ENCODE measurements at regions not wholly inside any gene's neighbourhood (a gene's known extent, or its start where the extent isn't known, plus 50 kb on each side); places are given as distances from the start of the nearest gene placed in this dataset.
A peak's percentile ranks its signal among the peaks of the same experiment; 100 is the strongest.

GRCh38 chr20:63101781-63102720 is 95.3 kb upstream of the BHLHE23 start (continued):
- peak; percentile 10 for TF ChIP-seq TAF15 (IDR thresholded peaks at IDR 0.05; ENCODE audit: low read depth, low read length, poor library complexity, severe bottlenecking)
- peak; percentile 51; the same call in 1 of the 2 replicates for TF ChIP-seq ZNF564 (CRISPR knock-in tag; IDR thresholded peaks at IDR 0.05)
- TF ChIP-seq, protein P1, sequence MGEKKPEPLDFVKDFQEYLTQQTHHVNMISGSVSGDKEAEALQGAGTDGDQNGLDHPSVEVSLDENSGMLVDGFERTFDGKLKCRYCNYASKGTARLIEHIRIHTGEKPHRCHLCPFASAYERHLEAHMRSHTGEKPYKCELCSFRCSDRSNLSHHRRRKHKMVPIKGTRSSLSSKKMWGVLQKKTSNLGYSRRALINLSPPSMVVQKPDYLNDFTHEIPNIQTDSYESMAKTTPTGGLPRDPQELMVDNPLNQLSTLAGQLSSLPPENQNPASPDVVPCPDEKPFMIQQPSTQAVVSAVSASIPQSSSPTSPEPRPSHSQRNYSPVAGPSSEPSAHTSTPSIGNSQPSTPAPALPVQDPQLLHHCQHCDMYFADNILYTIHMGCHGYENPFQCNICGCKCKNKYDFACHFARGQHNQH (CRISPR knock-in tag; IDR thresholded peaks at IDR 0.05): peak; percentile 20; the same call in 1 of the 2 replicates

GRCh38 chr20:63100926-63101699 is 94.3 kb upstream of the BHLHE23 start:
- no peaks in the 10 kb centered on the region for H3K36me3 ChIP-seq (replicated peaks in 1 of 2; ENCODE audit: control insufficient read depth in 1 of 2, insufficient read depth in 2 of 2, low read length in 2 of 2)
- BruUV-seq (replicated peaks): no TSS peak
- H3K79me2 ChIP-seq (ENCODE audit: insufficient read depth, low read length): no peaks in the 10 kb centered on the region
- in situ Hi-C loops (cut with HindIII; ENCODE audit: extremely low pct_ligation_motif_present, low pct_unique_long_range_greater_than_20kb) (no loop called here), intact Hi-C loops (cut with micrococcal nuclease; ENCODE audit: unreplicated experiment) (no loop called here)
- ChIA-PET CTCF (ENCODE audit: low intra/inter-chr PET ratio, low total read pairs) (no interaction called here), POLR2A (no interaction called here)
- ATAC-seq (peak; percentile 9; the same call in 2 of the 3 replicates), DNase-seq (ENCODE audit: low spot score) (no peak), FAIRE-seq (no peak)
- no peak overlapping the region for H2AFZ ChIP-seq (ENCODE audit: low read length)
- no peak overlapping the region for H3K4me2 ChIP-seq (ENCODE audit: low read depth, low read length)
- H3K9ac ChIP-seq (ENCODE audit: insufficient read depth, low read depth, low read length): no peak overlapping the region
- TF ChIP-seq ETV5 (CRISPR knock-in tag; IDR thresholded peaks at IDR 0.05; ENCODE audit: borderline replicate concordance) (no peak), GLI4 (CRISPR knock-in tag; IDR thresholded peaks at IDR 0.05; ENCODE audit: borderline replicate concordance) (no peak), PCBP1 (IDR thresholded peaks at IDR 0.05; ENCODE audit: borderline replicate concordance, low read depth, low read length) (0 out of 2 replicates have a peak, but pooled peaks have one; percentile 48), SRSF1 (optimal IDR thresholded peaks at IDR 0.05; ENCODE audit: low read depth, low read length) (peak; percentile 27), PCBP2 (optimal IDR thresholded peaks at IDR 0.05; ENCODE audit: low read depth, low read length, poor library complexity, severe bottlenecking) (peak; percentile 68), HNRNPK (IDR thresholded peaks at IDR 0.05; ENCODE audit: low read depth, low read length, poor library complexity, severe bottlenecking) (peak; percentile 99)
- no peak overlapping the region for H3K4me3 ChIP-seq (replicated peaks in 1 of 3; ENCODE audit: insufficient read depth in 1 of 3, low read depth in 2 of 3, low read length in 3 of 3)
- 8% methylated on average over 8 of the region's 15 CpGs for WGBS (ENCODE audit: low lambda C conversion rate)
- H3K27me3 ChIP-seq (ENCODE audit: control insufficient read depth in 1 of 2, insufficient read depth in 2 of 2, low read length in 2 of 2): peaks cover 26 to 59% of the 10 kb centered on the region in 2 experiments
- H3K27ac ChIP-seq (ENCODE audit: extremely low read length, insufficient read depth, low read length): no peak overlapping the region
- no peaks in the 10 kb centered on the region for H3K9me3 ChIP-seq (ENCODE audit: low read length)
- peaks cover 18% of the 10 kb centered on the region; the same call in 1 of the 2 replicates for H4K20me1 ChIP-seq (ENCODE audit: insufficient read depth, low read length)
- peaks cover 9% of the 10 kb centered on the region; the same call in 1 of the 2 replicates for H3K4me1 ChIP-seq (ENCODE audit: insufficient read depth, low read length)

Data from HepG2 (cell line).